GM12801 (cell line): ENCODE measurements at regions not wholly inside any gene's neighbourhood (a gene's known extent, or its start where the extent isn't known, plus 50 kb on each side); places are given as distances from the start of the nearest gene placed in this dataset.

Experiments used
- CTCF ChIP-seq: IDR thresholded peaks from one replicate; pipeline ENCODE4 v1.5.1; 2011; ENCODE audit warnings: control low read depth; ENCODE audit not compliant: insufficient read length; ENCODE audit errors: extremely low read depth

GRCh38 chr6:137373296-137373695 is 120.9 kb downstream of the OLIG3 start:
- no peak for TF ChIP-seq CTCF

GRCh38 chr6:137372532-137372931 is 121.7 kb downstream of the OLIG3 start:
- TF ChIP-seq CTCF = no peak

- TF ChIP-seq CTCF = no peak
These were observed 122.6 kb downstream of the OLIG3 start for GRCh38 chr6:137371634-137372016.

GRCh38 chr6:137370871-137371633 is 123.1 kb downstream of the OLIG3 start:
- no peak for TF ChIP-seq CTCF

GRCh38 chr6:137369136-137369535 is 125.1 kb downstream of the OLIG3 start:
- TF ChIP-seq CTCF = no peak

GRCh38 chr6:137365707-137366437 is 128.3 kb downstream of the OLIG3 start:
- TF ChIP-seq CTCF = no peak

- TF ChIP-seq CTCF = no peak
These were observed 130.4 kb downstream of the OLIG3 start for GRCh38 chr6:137363805-137364138.
